ENCODE measurements at regions not wholly inside any gene's neighbourhood (a gene's known extent, or its start where the extent isn't known, plus 50 kb on each side); places are given as distances from the start of the nearest gene placed in this dataset.
A peak's percentile ranks its signal among the peaks of the same experiment; 100 is the strongest.
"Not testable (repeated sequence)": the region's sequence is repeated elsewhere in the genome, so short reads cannot be mapped to it uniquely, and the experiment has no call there.

GRCh38 chr5:66348387-66349125, 204.5 kb downstream of the SREK1 start:
- no peak for DNase-seq (ENCODE audit: low spot score)

GRCh38 chr5:66351813-66352212, 207.7 kb downstream of the SREK1 start:
- no peak for DNase-seq (ENCODE audit: low spot score)

- DNase-seq (ENCODE audit: low spot score) = no peak
Measured at GRCh38 chr5:66353186-66353585, 209.1 kb downstream of the SREK1 start.

GRCh38 chr5:66354422-66354821, 210.3 kb downstream of the SREK1 start:
- no peak for DNase-seq (ENCODE audit: low spot score)

- DNase-seq (ENCODE audit: low spot score) = no peak
Measured at GRCh38 chr5:66356011-66356565, 212.0 kb downstream of the SREK1 start.

GRCh38 chr5:66358741-66359140, 214.6 kb downstream of the SREK1 start:
- DNase-seq (ENCODE audit: low spot score) = no peak

GRCh38 chr5:66361070-66361469, 217.0 kb downstream of the SREK1 start:
- DNase-seq (ENCODE audit: low spot score) = peak; percentile 3

GRCh38 chr5:66362046-66362445, 217.9 kb downstream of the SREK1 start:
- DNase-seq (ENCODE audit: low spot score) = no peak

GRCh38 chr5:66362687-66363086, 218.6 kb downstream of the SREK1 start:
- DNase-seq (ENCODE audit: low spot score) = no peak

- no peak for DNase-seq (ENCODE audit: low spot score)
Measured at GRCh38 chr5:66363097-66363496, 219.0 kb downstream of the SREK1 start.

- DNase-seq (ENCODE audit: low spot score) = no peak
Measured at GRCh38 chr5:66364186-66364585, 220.1 kb downstream of the SREK1 start.

GRCh38 chr5:66365981-66366380, 221.9 kb downstream of the SREK1 start:
- DNase-seq (ENCODE audit: low spot score) = no peak

- DNase-seq (ENCODE audit: low spot score) = no peak
Measured at GRCh38 chr5:66367814-66368541, 223.9 kb downstream of the SREK1 start.

GRCh38 chr5:66368811-66369210, 224.7 kb downstream of the SREK1 start:
- DNase-seq (ENCODE audit: low spot score) = no peak

GRCh38 chr5:66377747-66378146, 218.4 kb upstream of the MAST4 start:
- DNase-seq (ENCODE audit: low spot score) = no peak

GRCh38 chr5:66378407-66378806, 217.8 kb upstream of the MAST4 start:
- DNase-seq (ENCODE audit: low spot score) = no peak

GRCh38 chr5:66382152-66382551, 214.0 kb upstream of the MAST4 start:
- no peak for DNase-seq (ENCODE audit: low spot score)

GRCh38 chr5:66405145-66405544, 191.0 kb upstream of the MAST4 start:
- DNase-seq (ENCODE audit: low spot score) = not testable (repeated sequence)

GRCh38 chr5:66406761-66407336, 189.3 kb upstream of the MAST4 start:
- DNase-seq (ENCODE audit: low spot score) = no peak

- no peak for DNase-seq (ENCODE audit: low spot score)
Measured at GRCh38 chr5:66407765-66408164, 188.4 kb upstream of the MAST4 start.

- DNase-seq (ENCODE audit: low spot score) = no peak
Measured at GRCh38 chr5:66408576-66408975, 187.6 kb upstream of the MAST4 start.

GRCh38 chr5:66410122-66410521, 186.1 kb upstream of the MAST4 start:
- no peak for DNase-seq (ENCODE audit: low spot score)

GRCh38 chr5:66411701-66412100, 184.5 kb upstream of the MAST4 start:
- DNase-seq (ENCODE audit: low spot score) = no peak
